BE2C (cell line): ENCODE measurements at regions not wholly inside any gene's neighbourhood (a gene's known extent, or its start where the extent isn't known, plus 50 kb on each side); places are given as distances from the start of the nearest gene placed in this dataset.

ENCODE experiments used
- DNase-seq: peaks from one replicate; pipeline ENCODE4 v3.0.0-alpha.2; 2020
- H3K27me3 ChIP-seq: fragments of 250-450 bp; sonication (Bioruptor Pico); 2 replicates; pipeline ENCODE4 v1.5.1; 2020; ENCODE audit warnings: mild to moderate bottlenecking
- H3K36me3 ChIP-seq: fragments of 250-450 bp; sonication (Bioruptor Pico); 2 replicates; pipeline ENCODE4 v1.5.1; 2020; ENCODE audit warnings: mild to moderate bottlenecking
- H3K4me1 ChIP-seq: fragments of 250-450 bp; sonication (Bioruptor Pico); 2 replicates; pipeline ENCODE4 v1.5.1; 2020
- H3K4me3 ChIP-seq: 2 replicates; pipeline ENCODE4 v1.5.1; 2011; ENCODE audit warnings: low read depth, low read length
- H3K9me3 ChIP-seq: fragments of 250-450 bp; sonication (Bioruptor Pico); 2 replicates; pipeline ENCODE4 v1.5.1; 2020
- TF ChIP-seq, protein P1 (sequence below): IDR thresholded peaks from 2 replicates; pipeline ENCODE4 v1.5.1; 2012; ENCODE audit warnings: mild to moderate bottlenecking, low read depth, low read length

DNA sequence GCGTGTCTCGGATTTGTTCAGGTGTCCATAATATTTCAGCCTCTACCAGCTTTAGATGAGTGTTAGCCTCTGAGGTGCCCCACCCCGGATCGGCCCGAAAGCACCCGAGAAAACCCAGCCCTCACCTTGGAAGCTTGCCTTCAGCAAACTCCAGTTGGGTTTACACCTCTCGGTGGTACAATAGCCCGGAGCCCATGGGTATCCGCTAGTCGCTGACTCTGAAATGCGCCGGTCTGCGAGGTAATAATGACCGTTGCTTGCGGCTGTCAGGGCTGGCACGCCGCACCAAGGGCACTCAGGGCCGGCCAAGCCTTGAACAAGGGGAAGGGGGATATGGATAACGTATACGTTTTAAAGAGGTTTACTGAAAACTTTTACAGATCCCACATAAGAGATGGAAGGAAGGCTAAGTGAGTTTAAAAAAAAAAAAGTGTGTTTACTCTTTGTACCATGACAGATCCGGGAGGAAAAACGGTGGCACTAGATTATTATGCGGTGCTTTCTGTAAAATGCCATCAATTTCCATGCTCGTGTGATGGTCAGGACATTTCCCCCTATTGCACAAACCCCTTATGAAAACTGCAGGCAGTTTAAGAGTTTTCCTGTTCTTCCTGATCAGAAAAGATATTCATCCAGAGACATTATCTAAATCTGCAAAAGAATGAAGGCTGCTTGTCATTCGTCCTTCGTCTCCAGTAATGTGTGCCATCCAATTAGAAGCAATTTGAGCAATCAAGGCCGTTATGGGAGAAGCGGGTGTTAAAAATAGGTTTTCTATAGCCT is 124.2 kb downstream of the TMEM161B start:
- H3K27me3 ChIP-seq, result peaks cover 85% of the 10 kb centered on the region
- H3K4me1 ChIP-seq, result peaks cover 7% of the 10 kb centered on the region
- H3K36me3 ChIP-seq, result no peaks in the 10 kb centered on the region
- no peak for DNase-seq
- H3K9me3 ChIP-seq, result no peaks in the 10 kb centered on the region
- no peak overlapping the region for H3K4me3 ChIP-seq
- TF ChIP-seq, protein P1, sequence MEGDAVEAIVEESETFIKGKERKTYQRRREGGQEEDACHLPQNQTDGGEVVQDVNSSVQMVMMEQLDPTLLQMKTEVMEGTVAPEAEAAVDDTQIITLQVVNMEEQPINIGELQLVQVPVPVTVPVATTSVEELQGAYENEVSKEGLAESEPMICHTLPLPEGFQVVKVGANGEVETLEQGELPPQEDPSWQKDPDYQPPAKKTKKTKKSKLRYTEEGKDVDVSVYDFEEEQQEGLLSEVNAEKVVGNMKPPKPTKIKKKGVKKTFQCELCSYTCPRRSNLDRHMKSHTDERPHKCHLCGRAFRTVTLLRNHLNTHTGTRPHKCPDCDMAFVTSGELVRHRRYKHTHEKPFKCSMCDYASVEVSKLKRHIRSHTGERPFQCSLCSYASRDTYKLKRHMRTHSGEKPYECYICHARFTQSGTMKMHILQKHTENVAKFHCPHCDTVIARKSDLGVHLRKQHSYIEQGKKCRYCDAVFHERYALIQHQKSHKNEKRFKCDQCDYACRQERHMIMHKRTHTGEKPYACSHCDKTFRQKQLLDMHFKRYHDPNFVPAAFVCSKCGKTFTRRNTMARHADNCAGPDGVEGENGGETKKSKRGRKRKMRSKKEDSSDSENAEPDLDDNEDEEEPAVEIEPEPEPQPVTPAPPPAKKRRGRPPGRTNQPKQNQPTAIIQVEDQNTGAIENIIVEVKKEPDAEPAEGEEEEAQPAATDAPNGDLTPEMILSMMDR, result no peak

DNA sequence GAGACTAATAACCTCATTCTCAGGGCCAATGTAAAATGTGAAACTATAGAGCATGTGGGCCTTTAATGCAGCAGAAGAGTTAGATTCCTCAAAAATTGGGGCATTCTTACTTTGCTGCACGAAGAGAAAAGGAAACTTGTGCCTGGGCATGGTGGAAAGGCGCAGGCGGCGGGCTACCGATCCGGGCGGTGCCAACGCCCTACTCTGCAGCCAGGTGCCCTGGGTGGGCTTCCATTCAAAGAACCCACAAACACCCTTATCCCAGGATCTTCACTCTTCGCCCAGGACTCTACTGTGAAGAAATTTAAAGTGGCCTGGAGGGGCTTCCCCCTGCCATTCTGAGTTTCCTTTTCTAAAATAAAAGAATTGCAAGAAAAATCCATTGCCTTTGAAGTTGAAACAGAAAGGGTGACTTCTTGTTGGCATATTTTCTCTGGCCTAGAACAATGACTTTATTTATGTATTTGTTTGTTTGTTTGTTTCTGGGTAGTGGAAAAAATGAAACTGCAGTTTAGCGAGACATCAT is 124.9 kb downstream of the TMEM161B start:
- TF ChIP-seq, protein P1, result no peak
- H3K36me3 ChIP-seq, result no peaks in the 10 kb centered on the region
- no peaks in the 10 kb centered on the region for H3K9me3 ChIP-seq
- peaks cover 86% of the 10 kb centered on the region for H3K27me3 ChIP-seq
- no peak for DNase-seq
- H3K4me3 ChIP-seq, result no peak overlapping the region
- peaks cover 7% of the 10 kb centered on the region for H3K4me1 ChIP-seq

DNA sequence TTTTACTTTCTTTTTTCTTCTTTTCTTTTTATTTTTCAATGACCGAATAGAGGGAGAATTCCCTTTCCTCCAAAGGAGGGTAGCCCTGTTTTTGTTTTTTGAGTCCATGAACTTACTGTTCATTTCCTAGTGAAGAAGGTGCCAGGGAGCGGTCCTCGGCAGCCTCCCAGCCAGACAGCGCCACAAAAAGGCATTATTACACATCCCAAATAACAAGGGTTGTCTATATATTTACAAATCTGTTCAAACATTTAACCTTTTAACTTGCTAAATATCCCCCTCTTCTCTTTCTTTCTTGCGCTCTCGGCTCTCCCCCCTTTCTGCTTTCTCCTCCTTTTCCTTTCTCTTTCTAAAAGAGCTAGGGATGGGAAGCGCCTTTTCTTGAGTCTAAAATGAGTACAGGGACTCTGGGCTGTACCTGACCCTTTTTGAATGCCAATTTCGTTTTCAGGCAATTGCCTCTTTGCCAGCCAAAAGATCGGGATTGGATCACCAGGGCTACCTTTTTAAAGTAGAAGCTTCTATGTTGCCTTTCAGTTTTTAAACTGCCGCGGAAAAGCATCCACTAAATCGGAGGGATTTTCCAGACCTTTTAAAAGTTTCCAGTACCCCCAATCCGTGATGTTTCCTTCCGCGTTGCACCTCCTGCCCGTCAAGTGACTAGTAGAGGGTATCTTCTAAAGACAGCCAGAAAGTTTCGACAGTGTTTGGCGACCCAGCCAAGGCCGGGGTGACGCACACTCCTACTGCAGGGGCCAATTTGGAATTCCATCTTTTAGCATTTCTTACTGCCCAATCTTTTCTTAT is 125.6 kb downstream of the TMEM161B start:
- H3K4me1 ChIP-seq, result peaks cover 7% of the 10 kb centered on the region
- H3K36me3 ChIP-seq, result no peaks in the 10 kb centered on the region
- TF ChIP-seq, protein P1, result no peak
- DNase-seq, result no peak
- H3K27me3 ChIP-seq, result peaks cover 86% of the 10 kb centered on the region
- H3K9me3 ChIP-seq, result no peaks in the 10 kb centered on the region
- H3K4me3 ChIP-seq, result no peak overlapping the region

DNA sequence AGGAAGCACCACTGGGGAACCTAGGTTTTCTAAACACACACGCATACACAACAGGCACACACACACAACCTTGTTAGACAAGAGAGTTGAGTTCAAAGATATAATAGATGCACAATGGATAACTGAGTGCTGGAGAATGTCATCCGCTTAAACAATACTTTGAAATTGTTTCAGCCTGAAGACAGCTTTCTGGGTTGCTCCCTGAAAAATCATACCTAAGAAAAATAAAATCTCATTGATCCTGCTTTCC is 126.1 kb downstream of the TMEM161B start:
- peaks cover 7% of the 10 kb centered on the region for H3K4me1 ChIP-seq
- H3K9me3 ChIP-seq, result no peaks in the 10 kb centered on the region
- TF ChIP-seq, protein P1, result no peak
- DNase-seq, result no peak
- H3K36me3 ChIP-seq, result no peaks in the 10 kb centered on the region
- 0 out of 2 replicates have a peak overlapping the region, but pooled peaks have one; percentile 48 for H3K4me3 ChIP-seq
- H3K27me3 ChIP-seq, result peaks cover 86% of the 10 kb centered on the region

DNA sequence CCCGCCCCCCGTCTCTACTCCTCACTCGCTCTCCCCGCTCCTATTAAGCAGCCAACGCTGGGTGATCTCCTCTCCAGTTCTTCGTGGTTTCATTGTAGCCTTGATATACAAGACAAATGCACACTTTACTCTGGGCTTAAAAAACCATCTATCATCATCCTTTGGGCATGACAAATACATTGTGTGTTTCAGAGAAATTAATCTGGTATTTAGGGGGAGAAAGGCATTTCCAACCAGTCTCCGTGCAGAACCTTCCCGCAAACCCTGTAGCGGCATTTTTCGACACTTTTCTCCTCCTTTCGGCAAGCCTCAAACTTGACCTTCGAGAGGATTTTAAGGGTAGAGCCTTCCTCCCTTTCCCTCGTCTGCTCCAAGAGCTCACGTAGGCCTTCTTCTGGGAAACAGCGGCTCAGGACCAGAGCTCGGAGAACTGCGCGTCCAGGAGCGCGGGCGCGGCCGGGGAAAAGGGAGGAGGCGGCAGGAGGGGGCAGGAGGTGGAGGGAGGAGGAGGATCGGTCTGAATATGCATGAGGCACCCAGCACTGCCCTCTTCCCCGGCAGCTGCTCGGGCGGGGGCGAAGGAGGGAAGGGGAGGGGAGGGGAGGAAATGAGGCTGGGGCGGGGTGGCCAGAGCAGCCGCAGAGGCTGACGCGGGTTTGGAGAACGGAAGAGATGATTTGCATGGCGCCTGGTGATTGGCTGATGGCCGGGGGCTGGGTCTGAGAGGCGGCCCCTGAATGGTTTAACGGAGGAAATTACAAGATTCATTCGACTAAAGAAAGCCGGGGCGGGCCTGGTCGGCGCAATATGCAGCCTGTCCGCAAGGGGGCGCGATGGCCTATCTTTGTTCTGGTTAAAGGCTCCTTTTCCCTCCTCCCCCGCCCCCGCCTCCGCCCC is 127.5 kb downstream of the TMEM161B start:
- TF ChIP-seq, protein P1, result peak; percentile 57
- no peaks in the 10 kb centered on the region for H3K9me3 ChIP-seq
- H3K4me3 ChIP-seq, result peak overlapping the region; percentile 50
- no peaks in the 10 kb centered on the region for H3K36me3 ChIP-seq
- peak; percentile 96 for DNase-seq
- H3K27me3 ChIP-seq, result peaks cover 84% of the 10 kb centered on the region
- peaks cover 7% of the 10 kb centered on the region for H3K4me1 ChIP-seq
